ENCODE measurements at regions not wholly inside any gene's neighbourhood (a gene's known extent, or its start where the extent isn't known, plus 50 kb on each side); places are given as distances from the start of the nearest gene placed in this dataset.

DNA sequence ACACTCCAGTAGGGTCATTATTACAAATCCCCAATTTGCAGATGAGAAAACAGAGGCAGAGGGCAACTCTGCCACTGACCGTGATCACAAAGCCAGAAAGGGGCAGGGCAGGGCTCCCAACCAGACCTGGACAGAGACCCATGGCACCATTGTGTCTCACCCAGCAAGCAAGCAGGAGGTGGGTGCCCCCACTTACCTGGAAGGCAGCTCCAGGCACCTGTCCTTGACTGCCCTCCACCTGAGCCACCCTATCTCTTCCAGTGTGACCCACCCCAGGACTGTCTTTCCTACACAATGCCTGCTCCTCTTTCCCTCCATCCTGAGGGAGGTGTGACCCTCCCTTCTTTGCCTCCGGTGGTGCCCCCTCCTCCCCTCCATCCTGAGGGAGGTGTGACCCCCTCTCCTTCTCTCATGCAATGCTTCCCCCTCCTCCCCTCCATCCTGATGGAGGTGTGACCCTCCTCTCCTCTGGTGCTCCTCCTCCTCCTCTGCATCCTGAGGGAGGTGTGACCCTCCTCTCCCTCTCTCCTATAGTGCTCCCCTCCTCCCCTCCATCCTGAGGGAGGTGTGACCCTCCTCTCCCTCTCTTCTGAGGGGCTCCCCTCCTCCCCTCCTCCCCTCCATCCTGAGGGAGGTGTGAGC lies 198.0 kb downstream of the MED10 start:
- TF ChIP-seq, protein P1, sequence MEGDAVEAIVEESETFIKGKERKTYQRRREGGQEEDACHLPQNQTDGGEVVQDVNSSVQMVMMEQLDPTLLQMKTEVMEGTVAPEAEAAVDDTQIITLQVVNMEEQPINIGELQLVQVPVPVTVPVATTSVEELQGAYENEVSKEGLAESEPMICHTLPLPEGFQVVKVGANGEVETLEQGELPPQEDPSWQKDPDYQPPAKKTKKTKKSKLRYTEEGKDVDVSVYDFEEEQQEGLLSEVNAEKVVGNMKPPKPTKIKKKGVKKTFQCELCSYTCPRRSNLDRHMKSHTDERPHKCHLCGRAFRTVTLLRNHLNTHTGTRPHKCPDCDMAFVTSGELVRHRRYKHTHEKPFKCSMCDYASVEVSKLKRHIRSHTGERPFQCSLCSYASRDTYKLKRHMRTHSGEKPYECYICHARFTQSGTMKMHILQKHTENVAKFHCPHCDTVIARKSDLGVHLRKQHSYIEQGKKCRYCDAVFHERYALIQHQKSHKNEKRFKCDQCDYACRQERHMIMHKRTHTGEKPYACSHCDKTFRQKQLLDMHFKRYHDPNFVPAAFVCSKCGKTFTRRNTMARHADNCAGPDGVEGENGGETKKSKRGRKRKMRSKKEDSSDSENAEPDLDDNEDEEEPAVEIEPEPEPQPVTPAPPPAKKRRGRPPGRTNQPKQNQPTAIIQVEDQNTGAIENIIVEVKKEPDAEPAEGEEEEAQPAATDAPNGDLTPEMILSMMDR (optimal IDR thresholded peaks at IDR 0.05 in 1 of 3, IDR thresholded peaks at IDR 0.05 in 1 of 3, conservative IDR thresholded peaks at IDR 0.05 in 1 of 3; ENCODE audit: extremely low read depth in 1 of 3, insufficient read depth in 2 of 3, low read length in 3 of 3) = no peak
- no peak for TF ChIP-seq EZH2 (IDR thresholded peaks at IDR 0.05; ENCODE audit: low read length)

Measured in keratinocyte (primary cell).